ENCODE measurements at regions not wholly inside any gene's neighbourhood (a gene's known extent, or its start where the extent isn't known, plus 50 kb on each side); places are given as distances from the start of the nearest gene placed in this dataset.
"Not testable (repeated sequence)": the region's sequence is repeated elsewhere in the genome, so short reads cannot be mapped to it uniquely, and the experiment has no call there.

DNA sequence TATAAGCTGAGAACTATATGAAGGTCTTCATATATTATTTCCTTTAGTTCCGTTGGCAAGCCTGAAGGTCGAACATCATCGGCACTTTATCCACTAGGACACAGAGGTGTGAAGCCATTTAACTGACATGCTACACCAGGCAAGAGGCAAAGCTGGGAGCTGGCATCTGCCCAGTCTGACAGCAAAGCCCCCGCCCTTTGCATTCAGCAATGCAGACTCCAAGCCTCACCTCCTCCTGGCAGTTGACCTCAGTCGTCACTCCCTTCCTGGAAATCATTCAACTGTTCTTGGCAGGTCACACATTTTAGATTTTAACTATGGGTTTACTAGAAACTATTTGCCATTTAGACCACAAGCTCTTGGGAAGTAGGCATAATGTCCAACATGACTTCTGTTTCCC, 135.8 kb upstream of the FRG1 start:
- DNase-seq: no peak

DNA sequence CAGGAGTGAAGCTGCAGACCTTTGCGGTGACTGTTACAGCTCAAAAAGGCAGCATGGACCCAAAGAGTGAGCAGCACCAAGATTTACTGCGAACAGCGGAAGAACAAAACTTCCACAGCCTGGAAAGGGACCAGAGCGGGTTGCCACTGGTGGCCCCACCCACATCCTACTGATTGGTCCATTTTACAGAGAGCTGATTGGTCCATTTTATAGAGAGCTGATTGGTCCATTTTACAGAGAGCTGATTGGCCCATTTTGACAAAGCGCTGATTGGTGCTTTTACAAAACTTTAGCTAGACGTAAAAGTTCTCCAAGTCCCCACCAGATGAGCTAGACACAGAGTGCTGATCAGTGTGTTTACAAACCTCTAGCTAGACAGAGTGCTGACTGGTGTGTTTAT, 134.2 kb upstream of the FRG1 start:
- DNase-seq: no peak

- no peak for DNase-seq
Measured at GRCh38 chr4:189807031-189807430, 133.6 kb upstream of the FRG1 start.

DNA sequence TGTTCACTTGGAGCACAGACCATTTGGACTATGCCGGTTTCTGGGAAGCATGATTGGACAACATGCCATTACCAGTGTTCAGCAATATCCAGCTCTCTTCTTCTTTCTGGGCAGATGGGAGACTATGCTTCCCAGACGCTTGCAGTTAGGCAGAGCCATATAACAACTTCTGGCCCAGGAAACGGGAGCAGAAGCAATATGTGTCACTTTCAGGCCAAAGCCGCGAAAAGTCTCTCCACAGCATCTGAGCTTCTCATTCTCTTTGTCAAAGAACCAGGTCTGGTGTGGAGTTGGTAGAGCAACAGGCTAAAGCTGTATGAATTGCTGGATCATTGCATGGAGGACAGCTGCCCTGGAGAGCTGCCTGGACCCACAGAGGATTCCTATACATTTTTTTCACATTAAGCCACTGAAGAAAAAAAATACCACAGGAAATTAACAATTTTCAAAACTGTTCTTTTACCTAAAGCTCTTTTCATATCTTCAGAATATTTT, 131.4 kb upstream of the FRG1 start:
- DNase-seq: no peak

GRCh38 chr4:189809839-189810238, 130.8 kb upstream of the FRG1 start:
- no peak for DNase-seq

- DNase-seq: not testable (repeated sequence)
Measured at GRCh38 chr4:189810318-189811181, 130.1 kb upstream of the FRG1 start.

DNA sequence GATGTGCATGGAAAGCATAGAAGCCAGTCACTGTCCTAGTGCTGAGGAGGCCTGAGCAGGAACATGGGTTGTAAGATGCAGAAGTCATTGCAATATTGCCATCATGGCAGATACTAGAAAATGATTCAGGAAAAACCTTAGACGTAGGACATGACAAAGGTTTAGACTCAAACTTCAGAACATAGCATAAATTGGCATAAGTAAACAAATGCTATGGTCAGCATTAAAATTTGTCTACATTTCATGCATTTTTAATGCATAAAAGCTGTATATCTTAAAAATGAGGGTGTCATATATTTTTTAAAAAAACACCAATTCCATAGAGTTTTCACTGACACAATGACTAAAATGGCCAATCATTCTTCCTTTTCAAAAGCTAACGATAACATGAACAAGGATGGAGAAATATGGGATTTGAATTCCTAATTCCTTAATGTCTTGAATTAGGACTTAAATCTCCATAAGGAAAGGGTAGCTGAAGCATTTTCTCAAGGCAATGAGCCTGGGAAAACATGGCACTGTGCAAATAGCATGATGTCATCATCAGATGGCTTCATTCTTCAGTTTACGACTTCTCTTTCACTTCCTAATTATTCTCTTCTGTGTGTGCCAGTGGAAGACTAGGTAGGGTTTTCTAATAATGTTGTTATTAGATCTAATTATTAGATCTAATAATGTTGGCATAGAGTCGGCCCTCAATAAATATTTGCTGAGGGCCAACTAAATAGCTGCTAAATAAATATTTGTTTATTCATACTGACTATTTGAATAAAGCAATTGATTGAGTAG, 125.1 kb upstream of the FRG1 start:
- no peak for DNase-seq

DNA sequence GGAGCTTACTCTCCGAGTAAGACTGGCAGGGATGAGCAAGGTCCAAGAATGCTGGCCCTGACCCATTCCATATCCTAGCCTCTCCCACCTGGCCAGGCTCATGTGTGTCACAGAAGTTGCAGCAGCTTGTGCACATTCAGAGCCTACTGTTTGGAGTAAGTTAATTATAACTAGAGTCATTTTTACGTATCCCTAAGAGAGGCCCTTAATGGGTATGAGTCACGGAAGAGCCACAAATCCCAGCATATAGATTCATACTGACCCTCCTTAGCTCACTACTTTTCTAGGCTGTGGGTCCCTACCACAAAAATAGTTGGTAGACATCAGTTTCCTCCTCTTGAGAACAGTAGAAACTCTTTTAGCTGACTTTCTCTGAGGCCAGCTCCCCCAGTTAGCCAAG, 118.3 kb upstream of the FRG1 start:
- DNase-seq: no peak

DNA sequence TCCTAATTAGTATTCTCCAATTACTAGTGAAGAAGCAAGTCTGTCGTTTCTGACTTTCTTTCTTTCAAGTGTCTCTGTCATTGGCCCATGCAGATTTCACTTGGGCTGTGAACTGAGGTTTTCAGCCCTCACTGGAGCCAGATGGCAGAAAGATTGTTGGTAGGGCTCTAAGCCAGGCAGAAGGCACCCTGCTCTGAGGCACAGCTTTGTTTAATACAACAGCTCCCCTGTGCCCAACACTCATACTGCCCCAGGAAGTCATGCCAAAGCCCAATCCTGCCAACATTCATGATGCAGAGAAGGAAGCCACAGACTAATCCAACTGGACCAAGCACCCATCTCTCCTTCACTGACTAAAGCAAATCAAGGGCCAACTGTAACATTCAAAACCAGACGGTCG, 117.1 kb upstream of the FRG1 start:
- no peak for DNase-seq

DNA sequence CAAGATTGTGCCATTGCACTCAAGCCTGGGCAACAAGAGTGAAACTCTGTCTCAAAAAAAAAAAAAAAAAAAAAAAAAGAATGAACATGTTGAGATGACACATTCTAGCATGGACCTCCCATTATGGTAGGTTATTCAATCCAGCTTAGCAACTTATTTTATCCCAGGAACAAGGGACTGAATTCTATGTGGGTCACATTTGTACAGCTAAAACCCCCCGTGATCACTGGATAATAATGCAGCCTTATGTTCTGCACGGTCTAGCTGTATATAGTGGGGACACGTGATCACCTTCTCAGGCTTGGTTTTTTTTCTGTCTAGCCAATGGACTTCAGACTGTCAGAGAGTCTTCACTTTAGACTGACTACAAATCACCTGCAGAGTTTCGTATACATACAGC, 115.2 kb upstream of the FRG1 start:
- DNase-seq: no peak

GRCh38 chr4:189826657-189827056, 114.0 kb upstream of the FRG1 start:
- no peak for DNase-seq

DNA sequence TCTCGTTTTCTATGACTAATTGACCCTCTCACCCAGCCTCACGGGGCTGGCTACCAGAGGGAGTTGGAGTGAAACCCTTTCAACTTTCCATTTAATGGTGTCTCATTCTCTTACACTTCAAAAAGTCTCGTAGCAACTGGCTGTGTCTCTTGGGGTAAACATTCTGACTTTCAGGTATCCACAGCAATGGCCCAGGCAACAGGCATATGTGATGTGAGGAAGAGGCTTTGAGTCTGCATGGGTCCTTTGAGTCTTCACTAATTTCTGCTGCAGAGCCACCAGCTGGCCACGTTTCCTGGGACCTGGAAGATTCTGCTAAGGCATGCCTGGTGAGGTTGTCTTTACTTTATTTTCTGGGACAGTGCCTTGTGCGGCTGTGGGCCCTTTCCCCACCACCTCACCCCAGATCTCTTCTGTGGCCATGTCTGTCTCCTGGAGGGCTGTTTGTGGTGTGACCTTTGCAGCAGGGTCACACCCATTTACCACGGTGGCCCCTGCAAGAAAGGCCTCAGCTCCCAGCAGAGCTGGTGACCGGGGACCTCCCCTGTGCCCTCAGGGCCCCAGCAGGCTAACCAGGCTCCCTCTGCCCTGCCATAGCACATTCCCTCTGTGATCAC, 112.5 kb upstream of the FRG1 start:
- DNase-seq: no peak

GRCh38 chr4:189832528-189832927, 108.1 kb upstream of the FRG1 start:
- DNase-seq: no peak

DNA sequence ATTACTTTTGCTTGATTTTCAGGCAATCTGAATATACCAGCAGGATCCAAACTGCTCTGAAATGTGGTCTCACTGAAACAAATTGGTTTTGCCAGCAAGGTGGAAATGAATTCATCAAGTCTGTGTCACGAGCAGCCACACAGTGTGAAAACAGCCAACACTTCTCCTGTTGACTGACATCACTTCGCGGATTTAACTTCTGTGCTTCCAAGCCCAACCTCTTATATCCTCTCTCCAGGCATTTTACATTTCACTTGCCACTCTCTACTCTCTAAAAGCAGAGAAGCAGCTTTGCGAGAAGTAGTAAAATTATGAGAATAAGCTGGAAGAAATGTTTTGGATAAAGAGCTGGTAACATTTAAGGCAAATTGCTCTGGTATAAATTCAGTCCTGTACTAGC, 106.1 kb upstream of the FRG1 start:
- no peak for DNase-seq

DNA sequence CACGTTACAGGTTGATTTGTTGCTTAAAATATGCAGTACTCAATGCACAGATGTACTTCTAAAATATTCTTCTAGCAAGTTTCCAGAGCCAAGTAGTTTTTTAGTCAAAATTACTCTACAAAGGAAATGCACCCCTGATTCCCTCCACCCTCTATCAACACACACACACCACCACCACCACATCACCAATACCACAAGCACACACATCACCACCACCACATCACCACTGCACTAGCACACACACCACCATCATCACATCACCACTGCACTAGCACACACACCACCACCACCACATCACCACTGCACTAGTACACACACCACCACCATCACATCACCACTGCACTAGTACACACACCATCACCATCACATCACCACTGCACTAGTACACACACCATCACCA, 105.2 kb upstream of the FRG1 start:
- DNase-seq: no peak

DNA sequence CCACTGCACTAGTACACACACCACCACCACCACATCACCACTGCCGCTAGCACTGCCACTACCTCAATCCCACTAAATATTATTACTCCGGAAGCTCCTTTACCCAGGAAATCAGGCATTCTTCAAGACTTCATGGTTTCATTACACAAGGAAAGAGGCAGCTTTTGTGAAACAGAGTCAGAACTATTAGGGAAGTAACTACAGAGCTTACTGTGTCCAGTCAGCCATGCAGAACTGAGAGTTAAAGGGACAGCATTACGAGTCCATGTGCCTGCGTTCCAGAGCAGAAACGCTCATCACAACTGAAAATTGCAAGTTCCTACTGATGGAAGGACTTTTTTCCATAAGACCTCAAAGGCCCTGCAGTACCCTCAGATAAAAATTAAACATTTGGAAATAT, 103.2 kb upstream of the FRG1 start:
- DNase-seq: no peak

DNA sequence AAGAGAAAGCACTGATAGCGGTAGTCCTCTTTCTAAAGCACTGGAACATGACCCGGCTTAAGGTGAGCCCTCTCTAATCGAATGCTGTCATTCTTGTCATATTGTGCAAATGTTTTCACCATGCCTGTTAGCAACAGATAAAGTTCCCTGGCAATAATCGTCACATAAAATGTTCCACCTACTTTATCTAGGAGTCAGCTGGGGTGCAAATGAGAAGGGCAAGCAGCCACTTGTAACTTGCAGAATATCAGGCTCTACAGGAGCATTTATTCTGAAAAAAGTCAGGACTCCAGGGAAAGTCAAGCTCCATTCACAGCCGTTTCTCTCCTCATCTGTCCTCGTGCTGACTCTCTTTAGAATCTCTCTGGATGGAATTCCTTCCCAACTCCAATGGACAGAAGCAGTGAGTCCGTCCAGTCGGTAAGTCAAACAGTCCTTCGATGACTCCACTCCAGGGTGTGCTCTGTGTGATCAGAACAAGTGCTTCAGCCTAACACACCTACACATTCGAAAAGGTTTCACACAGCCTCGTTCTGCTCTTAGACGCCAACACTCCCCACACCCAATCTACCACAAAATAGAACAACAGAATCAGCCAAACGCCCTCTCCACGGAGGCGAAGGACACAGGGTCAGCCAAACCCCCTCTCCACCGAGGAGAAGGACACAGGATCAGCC, 101.7 kb upstream of the FRG1 start:
- no peak for DNase-seq

GRCh38 chr4:189840356-189840755, 100.3 kb upstream of the FRG1 start:
- no peak for DNase-seq

DNA sequence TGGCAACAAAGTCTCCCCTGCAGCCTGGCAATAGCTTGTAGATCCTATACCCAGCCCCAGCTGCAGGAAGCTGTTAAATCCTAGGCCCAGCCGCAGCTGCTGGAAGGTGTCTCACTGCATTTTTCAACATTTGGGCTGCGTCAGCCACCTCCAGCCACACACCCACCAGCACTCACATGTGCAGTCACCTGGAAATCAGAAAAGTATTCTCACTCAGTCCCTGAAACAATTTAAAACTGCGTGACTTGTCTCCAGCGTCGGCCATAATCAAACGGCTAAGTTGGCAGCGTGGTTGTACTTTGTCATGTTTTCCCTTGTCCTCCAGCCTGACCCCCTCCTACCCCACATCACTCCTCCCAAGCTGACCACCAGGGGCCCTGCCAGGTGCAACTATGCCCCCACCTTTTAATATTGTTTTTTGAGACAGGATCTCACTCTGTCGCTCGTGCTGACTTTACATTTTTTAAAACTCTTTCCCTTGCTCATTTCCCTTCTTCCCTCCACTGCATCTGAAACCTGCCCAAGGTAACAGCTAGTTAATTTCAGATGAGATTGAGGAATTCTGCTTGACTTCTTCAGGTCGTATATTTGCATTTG, 97.2 kb upstream of the FRG1 start:
- no peak for DNase-seq

DNA sequence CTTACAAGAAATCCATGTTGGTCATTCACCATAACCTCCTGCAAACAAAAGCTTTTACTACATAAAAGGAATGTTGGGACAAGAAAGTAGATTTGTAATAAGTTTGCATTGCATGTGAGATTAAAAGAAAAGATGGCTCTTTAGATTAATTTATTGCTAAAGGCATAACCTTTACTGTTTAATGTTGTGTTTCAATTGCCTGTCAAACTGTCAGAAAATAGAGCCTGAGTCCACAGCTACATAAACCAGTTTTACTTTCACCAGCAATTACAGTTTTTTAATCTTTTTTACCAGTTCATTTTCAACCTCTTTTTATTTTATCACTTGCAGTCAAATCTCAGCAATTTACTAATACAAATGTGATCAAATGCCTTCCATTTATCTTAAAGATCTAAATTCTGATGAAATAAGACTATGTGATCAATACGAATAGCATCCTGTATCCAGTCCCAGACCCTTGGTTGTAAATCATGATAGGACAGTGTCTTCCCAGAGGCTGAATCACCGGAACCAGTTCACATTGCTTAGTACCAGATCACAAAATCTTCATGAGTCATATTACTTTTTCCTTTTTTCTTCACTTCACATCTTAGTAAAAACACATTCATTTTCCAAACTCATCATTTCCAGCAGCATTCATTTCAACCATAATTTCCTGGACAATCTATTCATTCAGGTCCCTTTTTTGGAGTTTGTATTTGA, 95.4 kb upstream of the FRG1 start:
- no peak for DNase-seq

DNA sequence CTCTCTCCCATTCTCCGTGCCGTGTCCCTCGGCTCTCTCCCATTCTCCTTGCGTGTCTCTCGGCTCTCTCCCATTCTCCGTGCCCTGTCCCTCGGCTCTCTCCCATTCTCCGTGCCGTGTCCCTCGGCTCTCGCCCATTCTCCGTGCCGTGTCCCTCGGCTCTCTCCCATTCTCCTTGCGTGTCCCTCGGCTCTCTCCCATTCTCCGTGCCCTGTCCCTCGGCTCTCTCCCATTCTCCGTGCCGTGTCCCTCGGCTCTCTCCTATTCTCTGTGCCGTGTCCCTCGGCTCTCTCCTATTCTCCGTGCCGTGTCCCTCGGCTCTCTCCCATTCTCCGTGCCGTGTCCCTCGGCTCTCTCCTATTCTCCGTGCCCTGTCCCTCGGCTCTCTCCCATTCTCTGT, 94.6 kb upstream of the FRG1 start:
- not testable (repeated sequence) for DNase-seq

GRCh38 chr4:189846608-189847007, 94.1 kb upstream of the FRG1 start:
- DNase-seq: not testable (repeated sequence)

Measured in CD4-positive, alpha-beta T cell treated with Interleukin-15 for 1 hour (primary cell).